SK-N-SH (cell line): ENCODE measurements at regions not wholly inside any gene's neighbourhood (a gene's known extent, or its start where the extent isn't known, plus 50 kb on each side); places are given as distances from the start of the nearest gene placed in this dataset.

Experiments used
- CTCF ChIA-PET: fragments of 300-600, 350-600 bp; formaldehyde crosslinking; extraction: SDS; loops from one replicate; lab custom pipeline; 2021; lab: Yijun Ruan, JAX
- POLR2A ChIA-PET: fragments of 350-600 bp; sonication (Branson Sonifier 250); formaldehyde crosslinking; extraction: SDS; loops from one replicate; lab custom pipeline; 2020; ENCODE audit warnings: antibody characterized with exemption, inconsistent platforms; lab: Yijun Ruan, JAX
- DNase-seq: peaks from one replicate; pipeline ENCODE4 v3.0.0; 2012
- H2AFZ ChIP-seq: fragments of 200-600 bp; sonication (generic); 2 replicates; pipeline ENCODE4 v1.8.1; 2016; ENCODE audit warnings: antibody characterized with exemption, mild to moderate bottlenecking, low read depth
- H3F3A ChIP-seq: fragments of 200-600 bp; sonication (generic); replicated peaks from 2 replicates; pipeline ENCODE3; 2016; ENCODE audit warnings: antibody characterized with exemption, mild to moderate bottlenecking; ENCODE audit not compliant: insufficient read depth
- H3K27ac ChIP-seq, 2 experiments: fragments of 200-500 bp in 1 of 2; fragments of 200-600 bp in 1 of 2; sonication (Bioruptor generic) in 1 of 2; sonication (generic), shearing (Covaris generic) in 1 of 2; 2 replicates each; pipeline versions ENCODE4 v1.5.1 to v1.6.1; 2014 to 2016; ENCODE audit warnings: low read depth in 2 of 2, inconsistent platforms in 1 of 2, low read length in 1 of 2, mild to moderate bottlenecking in 1 of 2, mixed read lengths in 1 of 2
- H3K27me3 ChIP-seq: fragments of 200-600 bp; sonication (generic), shearing (Covaris generic); 2 replicates; pipeline ENCODE4 v1.6.1; 2016; ENCODE audit warnings: mixed run types; ENCODE audit not compliant: insufficient read depth
- H3K36me3 ChIP-seq, 2 experiments: fragments of 200-500 bp in 1 of 2; fragments of 200-600 bp in 1 of 2; sonication (Bioruptor generic) in 1 of 2; sonication (generic) in 1 of 2; replicated peaks in 1 of 2; 2 replicates each; pipeline versions ENCODE3 to v1.5.1; 2014 to 2016; ENCODE audit warnings: low read length in 1 of 2, mild to moderate bottlenecking in 1 of 2; ENCODE audit not compliant: insufficient read depth in 2 of 2, control insufficient read depth in 1 of 2
- H3K4me1 ChIP-seq, 2 experiments: fragments of 200-500 bp in 1 of 2; fragments of 200-600 bp in 1 of 2; sonication (Bioruptor generic) in 1 of 2; sonication (generic), shearing (Covaris generic) in 1 of 2; 2 replicates each; pipeline versions ENCODE4 v1.5.1 to v1.6.1; 2014 to 2016; ENCODE audit warnings: low read depth in 1 of 2, low read length in 1 of 2, mixed run types in 1 of 2; ENCODE audit not compliant: insufficient read depth in 2 of 2, control insufficient read depth in 1 of 2
- H3K4me2 ChIP-seq: fragments of 200-600 bp; sonication (generic), shearing (Covaris generic); 2 replicates; pipeline ENCODE4 v1.6.1; 2017; ENCODE audit warnings: mixed run types
- H3K4me3 ChIP-seq, 2 experiments: fragments of 200-500 bp in 1 of 2; fragments of 200-600 bp in 1 of 2; sonication (Bioruptor generic) in 1 of 2; sonication (generic), shearing (Covaris generic) in 1 of 2; 2 replicates each; pipeline versions ENCODE4 v1.5.1 to v1.8.1; 2014 to 2016; ENCODE audit warnings: low read depth in 2 of 2, inconsistent platforms in 1 of 2, low read length in 1 of 2, mild to moderate bottlenecking in 1 of 2, mixed read lengths in 1 of 2, moderate library complexity in 1 of 2
- H3K79me2 ChIP-seq: fragments of 200-600 bp; sonication (generic); 2 replicates; pipeline ENCODE4 v1.8.1; 2017; ENCODE audit warnings: mild to moderate bottlenecking; ENCODE audit not compliant: insufficient read depth
- H3K9ac ChIP-seq: fragments of 200-600 bp; sonication (generic); 2 replicates; pipeline ENCODE4 v1.6.1; 2017; ENCODE audit warnings: mixed run types
- H3K9me2 ChIP-seq: fragments of 200-600 bp; sonication (generic); 2 replicates; pipeline ENCODE4 v1.6.1; 2017; ENCODE audit warnings: mixed run types
- H3K9me3 ChIP-seq: fragments of 200-600 bp; sonication (generic); 2 replicates; pipeline ENCODE4 v1.6.1; 2017; ENCODE audit warnings: mixed run types, mild to moderate bottlenecking, moderate library complexity
- H4K20me1 ChIP-seq: fragments of 200-600 bp; sonication (generic); 2 replicates; pipeline ENCODE4 v1.6.1; 2017; ENCODE audit warnings: mild to moderate bottlenecking, mixed run types; ENCODE audit not compliant: insufficient read depth
- CHD2 ChIP-seq: fragments of 150-350 bp; IDR thresholded peaks from 2 replicates; pipeline ENCODE4 v1.6.1; 2018; ENCODE audit warnings: low read length; ENCODE audit not compliant: partially characterized antibody
- CTCF ChIP-seq: fragments of 200-600 bp; sonication (generic); IDR thresholded peaks from 2 replicates; pipeline ENCODE4 v1.6.1; 2017; ENCODE audit warnings: antibody characterized with exemption, mild to moderate bottlenecking, moderate library complexity
- FOXJ3 ChIP-seq: sonication (generic); formaldehyde crosslinking; IDR thresholded peaks from 2 replicates; pipeline ENCODE4 v1.5.1; 2020; ENCODE audit warnings: mild to moderate bottlenecking, missing genetic modification reagents
- FOXM1 ChIP-seq: IDR thresholded peaks from 2 replicates; pipeline ENCODE4 v1.4.0; 2012; ENCODE audit warnings: low read depth, mild to moderate bottlenecking
- GABPA ChIP-seq: IDR thresholded peaks from 2 replicates; pipeline ENCODE4 v1.4.0; 2012; ENCODE audit warnings: low read depth, mild to moderate bottlenecking
- GATA2 ChIP-seq: sonication (generic); formaldehyde crosslinking; IDR thresholded peaks from 2 replicates; pipeline ENCODE4 v1.5.0; 2020; ENCODE audit warnings: mild to moderate bottlenecking, missing genetic modification reagents
- IRF3 ChIP-seq: fragments of 150-350 bp; IDR thresholded peaks from 2 replicates; pipeline ENCODE4 v1.6.1; 2016; ENCODE audit warnings: mild to moderate bottlenecking, low read depth, low read length
- JUND ChIP-seq: IDR thresholded peaks from 2 replicates; pipeline ENCODE4 v1.4.0; 2012
- MAX ChIP-seq: IDR thresholded peaks from 2 replicates; pipeline ENCODE4 v1.4.0; 2012; ENCODE audit warnings: low read depth
- MEF2A ChIP-seq: IDR thresholded peaks from 2 replicates; pipeline ENCODE4 v1.4.0; 2012; ENCODE audit warnings: low read depth, borderline replicate concordance
- NRF1 ChIP-seq: IDR thresholded peaks from 2 replicates; pipeline ENCODE4 v1.6.1; 2012; ENCODE audit warnings: low read depth, mild to moderate bottlenecking, low read length
- RCOR1 ChIP-seq: fragments of 150-350 bp; IDR thresholded peaks from 2 replicates; pipeline ENCODE4 v1.6.1; 2017; ENCODE audit warnings: antibody characterized with exemption, low read length
- REST ChIP-seq: IDR thresholded peaks from 2 replicates; pipeline ENCODE4 v1.6.1; 2012; ENCODE audit warnings: mild to moderate bottlenecking, low read depth, low read length, moderate library complexity
- RFX5 ChIP-seq: IDR thresholded peaks from 2 replicates; pipeline ENCODE4 v1.6.1; 2012; ENCODE audit warnings: mild to moderate bottlenecking, improper control_type of control experiment, low read length
- RXRA ChIP-seq: IDR thresholded peaks from 2 replicates; pipeline ENCODE4 v1.4.0; 2012; ENCODE audit warnings: low read depth, mild to moderate bottlenecking, borderline replicate concordance
- SMC3 ChIP-seq: IDR thresholded peaks from 2 replicates; pipeline ENCODE4 v1.6.1; 2012; ENCODE audit warnings: low read depth, low read length, improper control_type of control experiment
- TCF12 ChIP-seq: IDR thresholded peaks from 2 replicates; pipeline ENCODE4 v1.4.0; 2012
- TEAD4 ChIP-seq: IDR thresholded peaks from 2 replicates; pipeline ENCODE4 v1.4.0; 2012; ENCODE audit warnings: mild to moderate bottlenecking, borderline replicate concordance; ENCODE audit not compliant: insufficient read depth
- YY1 ChIP-seq: IDR thresholded peaks from 2 replicates; pipeline ENCODE4 v1.4.0; 2012; ENCODE audit warnings: low read depth, mild to moderate bottlenecking
- WGBS: methylation state at CpG from one replicate; pipeline ENCODE4 v1.1.6; 2017; ENCODE audit warnings: low lambda C conversion rate; 5-methylcytosine and 5-hydroxymethylcytosine counted together
- TF ChIP-seq, protein P1 (sequence below): fragments of 150-350 bp; IDR thresholded peaks from 2 replicates; pipeline ENCODE4 v1.6.1; 2017; ENCODE audit warnings: antibody characterized with exemption, low read length, low read depth, borderline replicate concordance

DNA sequence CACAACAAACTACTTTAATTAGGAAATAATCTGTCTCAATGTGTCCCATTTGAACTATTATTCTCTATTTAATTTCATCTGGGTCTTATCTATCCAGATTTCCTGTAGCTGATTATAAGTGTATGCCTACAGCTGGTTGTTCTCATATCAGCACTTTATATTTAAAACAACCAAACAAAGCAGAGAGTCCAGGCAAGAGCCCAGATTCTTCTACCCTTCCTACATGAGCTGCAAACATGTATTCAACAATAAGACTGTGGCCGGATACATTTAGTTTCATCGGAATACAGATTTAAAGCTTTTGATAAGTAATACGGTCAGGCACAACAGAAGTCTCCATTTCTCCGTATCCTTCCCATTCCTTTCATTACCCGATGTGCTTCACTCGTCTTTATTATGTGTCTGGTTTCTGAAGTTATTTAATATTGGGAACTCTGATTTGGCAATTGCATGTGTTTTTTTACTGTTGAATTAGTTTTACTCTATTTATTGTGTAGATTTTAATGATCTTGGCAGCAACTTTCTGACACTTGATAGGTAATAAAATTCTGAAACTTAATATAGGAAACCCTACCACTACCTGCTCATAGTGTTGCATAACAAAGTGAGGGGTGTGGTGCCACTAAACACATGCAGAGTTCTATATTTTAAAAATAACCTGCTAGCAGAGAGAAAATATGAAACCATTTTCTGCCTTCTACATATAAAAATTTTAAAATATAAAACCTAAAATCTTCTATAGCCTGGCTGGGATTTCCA is 653.5 kb upstream of the PTCHD4 start:
- ChIA-PET POLR2A (no interaction called here), CTCF (interaction anchor here (0.7 to 4.5 kb wide), 5 partner anchors 10 to 1133 kb away, joined by 3 to 26 read pairs (median 5); no protein-coding TSS in a partner anchor)
- no peak overlapping the region for H3K27ac ChIP-seq
- no peaks in the 10 kb centered on the region for H3K9me3 ChIP-seq
- peak overlapping the region; percentile 50; the same call in 1 of the 2 replicates for H2AFZ ChIP-seq
- H3K4me1 ChIP-seq, result no peaks in the 10 kb centered on the region; a peak in 1 of 4 replicates
- H3K4me3 ChIP-seq, result no peak overlapping the region
- no peak overlapping the region for H3K9ac ChIP-seq
- 25% methylated on average over 6 of the region's 6 CpGs for WGBS
- no peaks in the 10 kb centered on the region for H3K36me3 ChIP-seq
- H4K20me1 ChIP-seq, result no peaks in the 10 kb centered on the region
- no peak for DNase-seq
- no peak overlapping the region for H3K4me2 ChIP-seq
- no peaks in the 10 kb centered on the region for H3K9me2 ChIP-seq
- peaks cover 5% of the 10 kb centered on the region for H3F3A ChIP-seq
- TF ChIP-seq CHD2, result no peak
- TF ChIP-seq, protein P1, sequence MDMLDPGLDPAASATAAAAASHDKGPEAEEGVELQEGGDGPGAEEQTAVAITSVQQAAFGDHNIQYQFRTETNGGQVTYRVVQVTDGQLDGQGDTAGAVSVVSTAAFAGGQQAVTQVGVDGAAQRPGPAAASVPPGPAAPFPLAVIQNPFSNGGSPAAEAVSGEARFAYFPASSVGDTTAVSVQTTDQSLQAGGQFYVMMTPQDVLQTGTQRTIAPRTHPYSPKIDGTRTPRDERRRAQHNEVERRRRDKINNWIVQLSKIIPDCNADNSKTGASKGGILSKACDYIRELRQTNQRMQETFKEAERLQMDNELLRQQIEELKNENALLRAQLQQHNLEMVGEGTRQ, result no peak
- no peak for TF ChIP-seq RXRA
- no peak for TF ChIP-seq NRF1
- TF ChIP-seq TCF12, result no peak
- TF ChIP-seq RCOR1, result no peak
- TF ChIP-seq JUND, result no peak
- no peak for TF ChIP-seq SMC3
- no peak for TF ChIP-seq YY1
- no peak for TF ChIP-seq REST
- TF ChIP-seq FOXJ3, result no peak
- no peak; the same call in 1 of the 2 replicates for TF ChIP-seq GATA2 (CRISPR knock-in tag)
- TF ChIP-seq TEAD4, result no peak
- no peak for TF ChIP-seq CTCF
- TF ChIP-seq RFX5, result no peak
- TF ChIP-seq FOXM1, result no peak
- TF ChIP-seq MAX, result no peak
- TF ChIP-seq IRF3, result no peak
- no peak for TF ChIP-seq MEF2A
- no peak for TF ChIP-seq GABPA
- no peaks in the 10 kb centered on the region for H3K27me3 ChIP-seq
- no peaks in the 10 kb centered on the region for H3K79me2 ChIP-seq
